GM12865 (cell line): ENCODE measurements at regions not wholly inside any gene's neighbourhood (a gene's known extent, or its start where the extent isn't known, plus 50 kb on each side); places are given as distances from the start of the nearest gene placed in this dataset.
"Not testable (repeated sequence)": the region's sequence is repeated elsewhere in the genome, so short reads cannot be mapped to it uniquely, and the experiment has no call there.

Experiments used
- DNase-seq: peaks from one replicate; pipeline ENCODE4 v3.0.0; 2010; ENCODE audit warnings: low read depth
- H3K4me3 ChIP-seq: 2 replicates; pipeline ENCODE4 v1.5.1; 2011; ENCODE audit warnings: mild to moderate bottlenecking, low read depth, low read length, control low read depth
- TF ChIP-seq, protein P1 (sequence below): IDR thresholded peaks from 2 replicates; pipeline ENCODE4 v1.5.1; 2011; ENCODE audit warnings: low read length, control low read depth, low read depth, inconsistent platforms; ENCODE audit not compliant: insufficient read depth; ENCODE audit errors: missing control alignments

DNA sequence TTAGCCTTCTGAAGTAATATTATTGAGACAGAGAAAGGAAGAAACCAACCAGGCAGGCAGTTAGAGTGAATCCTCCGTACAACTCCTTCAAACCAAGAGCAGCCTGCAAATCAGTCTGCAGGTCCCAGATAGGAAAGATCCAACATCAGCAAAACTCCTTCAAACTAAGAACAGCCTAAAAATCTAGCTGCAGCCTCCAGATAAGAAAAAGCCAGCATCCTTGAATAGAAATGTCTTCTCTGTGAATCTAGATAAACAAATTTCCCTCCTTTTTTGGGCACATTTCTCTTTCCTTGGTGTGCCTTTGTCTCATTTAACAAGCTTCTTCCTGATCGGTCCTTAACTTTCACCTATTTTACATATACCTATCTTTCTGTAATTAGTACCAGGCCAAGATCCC is 1004.6 kb upstream of the TMEFF2 start:
- no peak for DNase-seq
- TF ChIP-seq, protein P1, sequence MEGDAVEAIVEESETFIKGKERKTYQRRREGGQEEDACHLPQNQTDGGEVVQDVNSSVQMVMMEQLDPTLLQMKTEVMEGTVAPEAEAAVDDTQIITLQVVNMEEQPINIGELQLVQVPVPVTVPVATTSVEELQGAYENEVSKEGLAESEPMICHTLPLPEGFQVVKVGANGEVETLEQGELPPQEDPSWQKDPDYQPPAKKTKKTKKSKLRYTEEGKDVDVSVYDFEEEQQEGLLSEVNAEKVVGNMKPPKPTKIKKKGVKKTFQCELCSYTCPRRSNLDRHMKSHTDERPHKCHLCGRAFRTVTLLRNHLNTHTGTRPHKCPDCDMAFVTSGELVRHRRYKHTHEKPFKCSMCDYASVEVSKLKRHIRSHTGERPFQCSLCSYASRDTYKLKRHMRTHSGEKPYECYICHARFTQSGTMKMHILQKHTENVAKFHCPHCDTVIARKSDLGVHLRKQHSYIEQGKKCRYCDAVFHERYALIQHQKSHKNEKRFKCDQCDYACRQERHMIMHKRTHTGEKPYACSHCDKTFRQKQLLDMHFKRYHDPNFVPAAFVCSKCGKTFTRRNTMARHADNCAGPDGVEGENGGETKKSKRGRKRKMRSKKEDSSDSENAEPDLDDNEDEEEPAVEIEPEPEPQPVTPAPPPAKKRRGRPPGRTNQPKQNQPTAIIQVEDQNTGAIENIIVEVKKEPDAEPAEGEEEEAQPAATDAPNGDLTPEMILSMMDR, result no peak
- no peak overlapping the region for H3K4me3 ChIP-seq

DNA sequence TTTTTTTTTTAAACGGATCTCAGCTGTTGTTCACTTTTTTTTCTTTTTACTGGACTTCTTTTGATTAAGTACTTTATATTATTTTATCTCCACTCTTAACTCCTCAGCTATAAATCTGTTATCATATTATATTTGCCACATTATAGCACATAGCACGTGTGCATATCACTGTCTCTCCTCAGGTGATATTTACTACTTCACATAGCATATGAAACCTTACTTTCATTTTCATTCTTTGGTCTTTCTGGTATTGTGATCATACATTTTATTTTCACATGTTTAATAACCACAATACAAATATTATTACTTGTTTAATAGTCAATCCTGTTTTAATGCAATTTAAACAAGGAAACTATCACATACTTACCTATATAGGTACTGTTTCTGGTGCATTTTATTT is 993.1 kb upstream of the TMEFF2 start:
- H3K4me3 ChIP-seq, result peak overlapping the region; percentile 24; the same call in 1 of the 2 replicates
- DNase-seq, result no peak
- TF ChIP-seq, protein P1, result no peak

DNA sequence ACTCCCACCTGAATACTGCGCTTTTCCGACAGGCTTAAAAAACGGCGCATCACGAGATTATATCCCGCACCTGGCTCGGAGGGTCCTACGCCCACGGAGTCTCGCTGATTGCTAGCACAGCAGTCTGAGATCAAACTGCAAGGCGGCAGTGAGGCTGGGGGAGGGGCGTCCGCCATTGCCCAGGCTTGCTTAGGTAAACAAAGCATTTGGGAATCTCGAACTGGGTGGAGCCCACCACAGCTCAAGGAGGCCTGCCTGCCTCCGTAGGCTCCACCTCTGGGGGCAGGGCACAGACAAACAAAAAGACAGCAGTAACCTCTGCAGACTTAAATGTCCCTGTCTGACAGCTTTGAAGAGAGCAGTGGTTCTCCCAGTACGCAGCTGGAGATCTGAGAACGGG is 976.2 kb upstream of the TMEFF2 start:
- DNase-seq, result not testable (repeated sequence)

DNA sequence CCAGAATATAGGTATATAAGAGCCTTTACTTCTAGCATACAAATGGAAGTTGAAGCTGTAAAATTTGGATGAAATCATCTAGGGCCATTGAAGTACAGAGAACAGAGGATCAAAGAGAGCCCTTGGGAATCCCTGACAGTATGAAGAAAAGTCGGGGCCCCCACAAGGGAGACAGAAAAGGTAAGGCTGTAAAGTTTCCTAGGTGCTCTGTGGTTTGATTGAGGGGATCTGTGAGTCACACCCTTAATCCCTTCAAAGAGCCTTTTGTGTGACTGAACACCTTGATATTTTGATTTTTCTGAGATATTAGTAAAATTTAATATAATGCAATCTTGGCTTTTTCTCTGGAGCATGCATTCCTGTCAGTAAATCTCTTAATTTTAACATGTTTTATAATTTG is 961.7 kb upstream of the TMEFF2 start:
- no peak overlapping the region for H3K4me3 ChIP-seq
- no peak for DNase-seq
- TF ChIP-seq, protein P1, result no peak

More for the DNA sequence above, 976.2 kb upstream of the TMEFF2 start:
- not testable (repeated sequence) for H3K4me3 ChIP-seq

DNA sequence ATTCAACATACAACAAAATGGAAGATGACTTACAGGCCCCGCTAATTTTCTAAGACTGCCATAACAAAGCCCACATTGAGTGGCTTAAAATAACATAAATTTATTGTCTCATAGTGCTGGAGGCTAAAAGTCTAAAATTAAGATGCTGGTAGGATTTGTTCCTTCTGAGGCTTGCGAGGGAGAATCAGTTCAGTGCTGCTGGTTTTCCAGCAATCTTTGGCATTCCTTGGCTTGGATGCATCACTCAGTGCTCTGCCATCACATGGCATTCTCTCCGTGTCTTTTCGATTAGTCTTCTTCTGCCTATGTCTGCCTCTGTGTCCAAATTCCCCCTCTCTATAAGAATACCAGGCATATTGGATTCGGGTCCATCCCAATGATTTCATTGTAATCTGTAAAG is 959.3 kb upstream of the TMEFF2 start:
- H3K4me3 ChIP-seq, result no peak overlapping the region
- no peak for DNase-seq
- TF ChIP-seq, protein P1, result no peak

DNA sequence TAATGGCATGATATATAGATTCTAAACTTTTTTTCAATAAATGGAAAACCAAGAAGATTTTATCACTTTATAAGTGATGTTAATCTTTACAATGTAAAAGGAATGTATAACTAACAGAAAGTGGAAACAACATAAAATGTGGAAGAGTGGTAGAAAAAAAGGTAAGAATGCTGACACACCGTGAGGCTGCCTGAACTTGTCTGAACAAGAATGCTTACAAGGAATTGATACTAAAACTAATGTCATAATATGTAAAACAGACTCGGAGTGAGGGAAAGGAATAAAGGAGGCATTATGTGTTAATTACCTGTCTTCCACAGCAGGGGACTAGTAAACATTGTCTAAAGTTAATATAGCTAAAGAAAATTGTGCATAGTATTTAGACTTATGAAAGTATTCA is 958.8 kb upstream of the TMEFF2 start:
- H3K4me3 ChIP-seq, result no peak overlapping the region
- TF ChIP-seq, protein P1, result no peak
- no peak for DNase-seq

DNA sequence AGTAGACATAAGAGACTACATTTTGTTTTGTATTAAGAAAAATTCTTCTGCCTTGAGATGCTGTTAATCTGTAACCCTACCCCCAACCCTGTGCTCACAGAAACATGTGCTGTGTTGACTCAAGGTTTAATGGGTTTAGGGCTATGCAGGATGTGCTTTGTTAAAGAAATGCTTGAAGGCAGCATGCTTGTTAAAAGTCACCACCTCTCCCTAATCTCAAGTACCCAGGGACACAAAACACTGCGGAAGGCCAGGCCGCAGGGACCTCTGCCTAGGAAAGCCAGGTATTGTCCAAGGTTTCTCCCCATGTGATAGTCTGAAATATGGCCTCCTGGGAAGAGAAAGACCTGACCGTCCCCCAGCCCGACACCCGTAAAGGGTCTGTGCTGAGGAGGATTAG is 947.7 kb upstream of the TMEFF2 start:
- not testable (repeated sequence) for DNase-seq, H3K4me3 ChIP-seq

DNA sequence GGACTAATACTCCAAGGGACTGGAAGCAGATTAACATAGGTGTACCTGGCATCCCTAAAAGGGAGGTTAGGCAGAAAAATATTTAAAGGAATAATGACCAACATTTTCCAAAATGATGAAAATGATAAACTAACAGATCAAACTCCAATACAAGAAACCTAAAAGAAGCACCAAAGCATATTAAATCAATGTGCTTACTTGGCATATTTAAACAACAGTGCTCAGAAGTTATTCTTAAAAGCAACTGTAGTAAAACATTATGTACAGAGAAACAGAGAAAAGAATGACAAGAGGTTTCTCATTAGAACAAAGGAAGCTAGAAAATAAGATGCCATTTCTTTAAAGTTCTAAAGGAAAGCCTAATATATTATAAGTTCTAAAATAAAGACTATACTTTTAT is 947.3 kb upstream of the TMEFF2 start:
- no peak for DNase-seq
- no peak overlapping the region for H3K4me3 ChIP-seq
- TF ChIP-seq, protein P1, result no peak

DNA sequence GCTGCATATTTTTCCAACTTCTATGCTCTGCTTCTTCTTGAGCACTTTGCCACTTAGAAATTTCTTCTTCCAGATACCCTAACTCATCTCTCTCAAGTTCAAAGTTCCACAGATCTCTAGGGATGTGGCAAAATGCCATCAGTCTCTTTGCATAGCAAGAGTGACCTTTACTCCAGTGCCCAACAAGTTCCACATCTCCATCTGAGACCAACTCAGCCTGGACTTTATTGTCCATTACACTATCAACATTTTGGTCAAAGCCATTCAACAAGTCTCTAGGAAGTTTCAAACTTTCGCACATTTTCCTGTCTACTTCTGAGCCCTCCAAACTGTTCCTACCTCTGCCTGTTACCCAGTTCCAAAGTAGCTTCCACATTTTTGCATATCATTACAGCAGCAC is 946.2 kb upstream of the TMEFF2 start:
- not testable (repeated sequence) for DNase-seq, H3K4me3 ChIP-seq
